ENCODE measurements at regions not wholly inside any gene's neighbourhood (a gene's known extent, or its start where the extent isn't known, plus 50 kb on each side); places are given as distances from the start of the nearest gene placed in this dataset.
A peak's percentile ranks its signal among the peaks of the same experiment; 100 is the strongest.

DNA sequence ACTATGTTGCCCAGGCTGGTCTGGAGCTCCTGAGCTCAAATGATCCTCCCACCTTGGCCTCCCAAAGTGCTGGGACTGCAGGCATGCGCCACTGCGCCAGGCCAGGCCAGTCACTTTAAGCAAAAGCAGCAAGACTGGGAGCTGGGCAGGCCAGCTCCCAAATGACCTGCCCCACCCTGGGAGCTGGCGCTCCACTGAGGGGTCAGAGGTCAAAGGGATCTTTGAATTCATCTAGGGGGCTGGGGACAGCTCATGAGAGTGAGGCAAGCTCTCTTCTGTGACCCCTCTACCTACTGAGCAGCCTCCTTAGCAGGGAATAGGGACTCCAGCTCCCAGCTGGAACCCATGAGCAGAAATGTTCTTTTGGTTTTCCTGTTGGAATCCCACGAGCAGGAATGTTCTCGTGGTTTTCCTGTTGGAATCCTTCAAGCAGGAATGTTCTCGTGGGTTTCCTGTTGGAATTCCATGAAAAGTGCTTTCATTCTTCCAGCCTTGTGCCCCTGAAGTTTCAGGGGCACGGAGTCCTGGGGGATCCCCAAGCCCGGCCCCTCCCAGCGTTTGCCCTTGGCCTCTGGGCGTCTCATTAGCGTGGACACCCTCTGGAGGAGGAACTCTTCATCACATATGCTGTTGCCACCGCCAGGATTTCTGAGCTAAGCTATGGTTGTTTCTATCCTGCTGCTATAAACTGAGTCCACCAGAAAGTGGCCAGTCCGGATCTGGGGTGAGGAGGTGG lies 162.0 kb upstream of the HAAO start:
- peak; percentile 58 for DNase-seq (ENCODE audit: low spot score)

DNA sequence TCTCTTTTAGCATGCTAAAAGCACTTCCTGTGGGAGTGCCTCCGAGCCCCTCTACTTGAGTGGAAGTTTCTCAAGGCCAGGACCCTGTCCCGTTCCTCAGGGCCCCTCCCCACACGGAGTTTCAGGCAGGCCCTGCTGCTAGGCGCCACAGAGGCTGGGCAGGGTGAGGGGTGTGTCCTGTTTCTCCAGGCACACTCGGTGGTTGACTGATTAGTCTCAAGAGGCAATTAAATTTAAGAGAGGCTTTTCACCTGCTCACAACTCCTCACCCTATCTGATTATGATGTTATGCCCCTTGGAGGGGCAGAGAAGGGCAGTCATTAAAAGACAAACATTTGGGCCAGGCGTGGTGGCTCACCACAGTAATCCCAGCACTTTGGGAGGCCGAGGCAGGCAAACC lies 160.8 kb upstream of the HAAO start:
- DNase-seq (ENCODE audit: low spot score) = no peak

DNA sequence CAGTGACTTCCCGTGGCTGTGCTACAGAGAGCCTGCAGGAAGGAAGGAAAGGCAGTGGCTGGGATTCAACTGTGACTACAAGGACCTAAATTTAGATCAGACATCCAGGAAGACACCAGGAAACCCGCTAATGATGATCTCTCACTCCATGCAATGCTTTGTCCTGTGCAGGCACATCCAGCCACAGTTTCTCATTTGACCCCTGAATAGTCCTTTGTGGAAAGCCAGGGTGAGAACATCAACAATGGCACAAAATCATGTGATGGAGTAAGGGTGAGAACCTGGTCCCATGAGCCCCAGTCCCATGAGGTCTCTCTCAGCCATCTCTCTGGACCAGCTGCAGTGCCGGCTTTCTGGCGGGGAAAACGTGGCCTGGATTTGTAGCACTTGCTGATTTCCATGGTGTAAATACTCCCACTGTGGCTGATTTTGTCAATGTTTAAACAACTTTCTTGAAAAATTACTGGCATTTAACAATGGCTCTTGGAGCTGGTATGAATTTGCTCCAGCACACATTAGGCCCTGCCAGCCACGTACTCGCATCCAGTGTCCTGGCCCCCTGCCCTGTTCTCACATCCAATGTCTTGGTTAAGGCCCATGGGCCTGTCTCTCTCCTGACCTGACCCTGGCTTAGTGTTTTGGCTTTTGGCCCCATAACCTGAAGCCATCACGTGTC lies 159.0 kb upstream of the HAAO start:
- DNase-seq (ENCODE audit: low spot score) = no peak

GRCh38 chr2:42949125-42949524 lies 156.7 kb upstream of the HAAO start:
- no peak for DNase-seq (ENCODE audit: low spot score)

DNA sequence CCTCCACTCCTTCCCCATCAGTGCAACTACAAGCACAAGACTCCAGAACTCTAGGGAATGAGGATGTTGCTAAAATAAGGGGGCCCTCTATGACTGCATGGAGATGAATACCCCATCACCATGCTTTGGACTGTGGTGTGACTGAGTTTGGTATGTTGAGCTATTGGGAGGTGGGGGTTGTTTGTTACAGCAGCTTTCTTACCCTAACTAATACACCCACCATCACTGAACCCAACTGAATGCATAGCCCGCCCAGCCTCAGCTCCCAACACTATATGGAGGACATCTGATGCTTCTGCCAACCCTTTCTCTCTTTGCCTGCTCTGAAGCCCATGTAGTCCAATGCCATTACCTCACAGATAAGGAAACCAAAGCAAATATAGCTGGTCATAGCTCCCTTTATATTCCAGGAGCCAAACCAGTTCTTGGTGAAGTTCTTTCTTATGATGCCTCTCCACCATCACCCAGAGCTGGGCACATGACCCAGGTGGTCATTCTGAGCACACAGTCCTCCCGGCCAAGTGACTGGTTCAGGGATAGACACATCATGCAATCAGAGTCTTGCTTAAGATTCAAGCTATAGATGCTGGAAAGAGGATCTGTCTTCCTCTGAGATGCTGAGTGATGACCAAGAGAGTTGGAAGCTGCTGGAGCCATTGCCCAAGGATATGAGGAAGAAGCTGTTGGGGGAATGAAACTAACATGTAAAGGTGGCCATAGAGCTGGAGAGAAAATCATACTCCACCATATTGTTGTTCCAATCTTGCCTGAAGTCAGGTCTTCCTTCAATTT lies 155.6 kb upstream of the HAAO start:
- no peak for DNase-seq (ENCODE audit: low spot score)

GRCh38 chr2:42944779-42945415 lies 152.5 kb upstream of the HAAO start:
- DNase-seq (ENCODE audit: low spot score) = peak; percentile 73

DNA sequence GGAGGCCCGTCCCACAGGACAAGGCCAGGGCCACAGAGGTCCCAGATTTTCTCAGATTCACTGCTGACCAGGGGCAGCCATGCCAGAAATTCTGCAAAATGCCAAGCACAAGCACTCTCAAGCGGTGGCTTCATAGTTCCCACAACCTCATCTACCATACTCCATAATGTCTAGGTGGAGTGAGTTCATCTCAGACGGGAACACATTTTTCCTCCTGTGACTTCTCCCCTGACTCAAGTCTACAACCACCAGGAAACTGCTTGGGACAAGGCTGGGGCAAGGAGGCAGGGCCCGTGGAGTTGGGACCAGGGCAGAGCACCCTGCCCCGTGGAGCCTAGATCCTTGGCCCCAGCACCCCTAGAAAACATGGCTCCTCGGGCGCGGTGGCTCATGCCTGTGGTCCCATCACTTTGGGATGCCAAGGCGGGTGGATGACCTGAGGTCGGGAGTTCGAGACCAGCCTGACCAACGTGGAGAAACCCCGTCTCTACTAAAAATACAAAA lies 150.7 kb upstream of the HAAO start:
- no peak for DNase-seq (ENCODE audit: low spot score)

GRCh38 chr2:42942214-42942989 lies 150.0 kb upstream of the HAAO start:
- DNase-seq (ENCODE audit: low spot score) = no peak

- no peak for DNase-seq (ENCODE audit: low spot score)
These were observed 149.3 kb upstream of the HAAO start for GRCh38 chr2:42941633-42942176.

DNA sequence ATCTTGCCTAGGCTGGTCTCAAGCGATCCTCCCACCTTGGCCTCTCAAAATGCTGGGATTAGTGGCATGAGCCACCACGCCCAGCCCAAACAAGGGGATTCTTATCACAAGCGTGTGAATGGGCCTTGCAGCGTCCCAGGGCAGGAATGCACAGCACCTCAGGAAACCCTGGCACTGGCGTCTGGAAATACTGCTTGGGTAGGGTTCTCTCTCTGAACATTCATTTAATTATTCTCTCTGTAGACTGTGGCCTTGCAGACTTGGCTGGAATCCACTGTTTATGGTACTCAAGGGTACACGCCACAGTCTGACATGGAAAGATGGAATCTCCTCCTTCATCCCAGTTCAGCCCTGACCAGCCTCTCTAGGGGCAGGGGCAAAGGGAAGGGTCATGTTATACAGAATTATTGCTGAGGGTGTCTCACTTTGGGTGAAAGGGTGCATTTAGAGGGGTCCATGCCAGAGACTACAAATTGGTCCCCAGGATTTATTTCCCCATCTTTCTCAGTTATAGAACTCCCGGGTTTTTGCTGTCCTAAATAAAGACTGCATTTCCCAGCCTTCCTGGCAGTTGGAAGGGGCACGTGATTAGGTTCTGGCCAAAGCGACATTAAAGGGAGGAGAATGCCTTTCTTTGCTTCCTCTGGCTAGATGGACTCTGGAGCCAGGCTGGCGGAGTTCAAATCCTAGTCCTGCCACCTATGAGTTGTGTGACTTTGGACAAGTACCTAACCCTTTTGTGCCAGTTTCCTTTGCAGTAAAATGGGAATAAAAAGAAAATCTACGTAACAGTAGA lies 147.2 kb upstream of the HAAO start:
- no peak for DNase-seq (ENCODE audit: low spot score)

- DNase-seq (ENCODE audit: low spot score) = no peak
These were observed 146.4 kb upstream of the HAAO start for GRCh38 chr2:42938671-42939370.

DNA sequence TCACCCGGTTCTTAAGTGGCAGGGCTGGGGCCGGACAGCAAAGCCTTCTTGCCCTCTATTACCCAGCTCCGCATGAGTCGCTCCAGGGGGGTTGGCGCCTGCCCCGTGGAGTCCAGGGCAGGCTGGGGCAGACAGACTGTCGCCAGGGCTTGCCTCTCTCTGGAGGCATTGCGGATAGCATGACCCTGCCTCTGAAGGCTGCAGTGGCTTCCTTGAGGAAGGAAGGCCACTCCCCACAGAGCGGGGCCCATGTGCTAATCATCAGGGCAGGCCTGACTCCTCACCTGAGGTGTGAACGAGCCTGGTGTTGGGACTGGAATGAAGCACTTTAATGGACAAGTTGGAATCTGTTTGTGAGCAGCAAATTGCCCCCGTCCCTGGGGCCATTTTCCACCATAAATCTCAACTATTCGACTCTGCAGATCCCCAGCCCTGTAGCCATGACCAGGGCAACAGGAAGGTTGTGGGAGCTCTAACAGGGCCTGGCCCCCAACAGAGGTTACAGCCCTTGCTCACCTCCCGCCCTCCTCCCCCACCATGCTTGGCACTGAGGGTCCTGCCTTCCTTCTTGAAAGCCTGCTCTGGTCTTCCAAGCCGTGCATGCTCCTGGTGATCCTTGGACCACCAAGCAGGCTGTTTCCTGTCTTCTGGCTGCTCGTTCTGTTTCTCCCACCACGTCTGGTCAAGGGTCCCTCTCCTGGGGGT lies 144.9 kb upstream of the HAAO start:
- no peak for DNase-seq (ENCODE audit: low spot score)

- no peak for DNase-seq (ENCODE audit: low spot score)
These were observed 143.6 kb upstream of the HAAO start for GRCh38 chr2:42935692-42936671.

GRCh38 chr2:42934580-42935186 lies 142.3 kb upstream of the HAAO start:
- DNase-seq (ENCODE audit: low spot score) = no peak

DNA sequence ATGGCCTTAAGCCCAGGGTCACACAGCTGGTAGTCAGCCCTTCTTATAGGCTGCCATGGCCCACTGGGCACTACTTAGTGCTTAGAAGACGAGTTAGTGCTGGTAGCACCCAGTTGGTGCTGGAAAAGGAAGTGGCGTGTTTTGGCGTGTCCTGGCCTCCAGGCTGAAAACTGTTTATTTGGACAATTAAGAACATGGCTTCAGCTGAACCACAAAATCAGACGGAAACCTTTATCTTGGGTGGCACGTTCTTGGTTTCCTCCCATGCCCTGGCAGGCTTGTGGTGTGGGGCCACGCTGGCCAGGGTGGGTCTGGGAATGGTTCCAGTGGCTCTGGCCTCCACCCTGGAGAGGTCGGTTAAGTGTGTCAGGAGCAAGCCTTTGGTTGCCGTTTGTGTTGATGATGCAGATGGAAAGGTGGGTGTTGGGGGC lies 141.5 kb upstream of the HAAO start:
- no peak for DNase-seq (ENCODE audit: low spot score)

GRCh38 chr2:42932271-42933151 lies 140.1 kb upstream of the HAAO start:
- DNase-seq (ENCODE audit: low spot score) = no peak
